ENCODE measurements at regions not wholly inside any gene's neighbourhood (a gene's known extent, or its start where the extent isn't known, plus 50 kb on each side); places are given as distances from the start of the nearest gene placed in this dataset.

GRCh38 chr15:69660114-69660513 lies 207.5 kb downstream of the RPLP1 start:
- no peaks in the 10 kb centered on the region for H3K9me3 ChIP-seq (ENCODE audit: control insufficient read depth, low read length)
- H3K4me3 ChIP-seq (ENCODE audit: extremely low read depth, insufficient read depth, low read length, poor library complexity, severe bottlenecking) = no peak overlapping the region
- no peaks in the 10 kb centered on the region for H3K36me3 ChIP-seq (ENCODE audit: control insufficient read depth, insufficient read depth, low read length)
- 89 to 94% methylated on average over 2 of the region's 2 CpGs for WGBS, 2 experiments (ENCODE audit: insufficient coverage in 2 of 2)
- no peak overlapping the region for H3K27ac ChIP-seq (ENCODE audit: low read depth, low read length, severe bottlenecking)
- H3K4me1 ChIP-seq (ENCODE audit: control insufficient read depth, insufficient read depth, low read length, poor library complexity, severe bottlenecking) = peaks cover under 1% of the 10 kb centered on the region

GRCh38 chr15:69660658-69661405 lies 208.2 kb downstream of the RPLP1 start:
- H3K27ac ChIP-seq (ENCODE audit: low read depth, low read length, severe bottlenecking) = no peak overlapping the region
- H3K9me3 ChIP-seq (ENCODE audit: control insufficient read depth, low read length) = no peaks in the 10 kb centered on the region
- H3K4me1 ChIP-seq (ENCODE audit: control insufficient read depth, insufficient read depth, low read length, poor library complexity, severe bottlenecking) = peaks cover 7% of the 10 kb centered on the region
- H3K4me3 ChIP-seq (ENCODE audit: extremely low read depth, insufficient read depth, low read length, poor library complexity, severe bottlenecking) = no peak overlapping the region
- 85 to 96% methylated on average over 5 to 7 of the region's 7 CpGs for WGBS, 2 experiments (ENCODE audit: insufficient coverage in 2 of 2)
- H3K36me3 ChIP-seq (ENCODE audit: control insufficient read depth, insufficient read depth, low read length) = no peaks in the 10 kb centered on the region

GRCh38 chr15:69661446-69661845 lies 208.8 kb downstream of the RPLP1 start:
- Histone ChIP-seq H3K36me3 (ENCODE audit: control insufficient read depth, insufficient read depth, low read length) (no peaks in the 10 kb centered on the region), H3K4me3 (ENCODE audit: extremely low read depth, insufficient read depth, low read length, poor library complexity, severe bottlenecking) (no peak overlapping the region), H3K27ac (ENCODE audit: low read depth, low read length, severe bottlenecking) (no peak overlapping the region), H3K4me1 (ENCODE audit: control insufficient read depth, insufficient read depth, low read length, poor library complexity, severe bottlenecking) (peaks cover 11% of the 10 kb centered on the region), H3K9me3 (ENCODE audit: control insufficient read depth, low read length) (no peaks in the 10 kb centered on the region)
- 86 to 94% methylated on average over 6 of the region's 6 CpGs for WGBS, 2 experiments (ENCODE audit: insufficient coverage in 2 of 2)

GRCh38 chr15:69661871-69662644 lies 209.4 kb downstream of the RPLP1 start:
- Histone ChIP-seq H3K9me3 (ENCODE audit: control insufficient read depth, low read length) (no peaks in the 10 kb centered on the region), H3K4me3 (ENCODE audit: extremely low read depth, insufficient read depth, low read length, poor library complexity, severe bottlenecking) (no peak overlapping the region), H3K4me1 (ENCODE audit: control insufficient read depth, insufficient read depth, low read length, poor library complexity, severe bottlenecking) (peaks cover 17% of the 10 kb centered on the region), H3K36me3 (ENCODE audit: control insufficient read depth, insufficient read depth, low read length) (no peaks in the 10 kb centered on the region), H3K27ac (ENCODE audit: low read depth, low read length, severe bottlenecking) (no peak overlapping the region)
- 81 to 85% methylated on average over 9 of the region's 9 CpGs for WGBS, 2 experiments (ENCODE audit: insufficient coverage in 2 of 2)

- Histone ChIP-seq H3K4me3 (ENCODE audit: extremely low read depth, insufficient read depth, low read length, poor library complexity, severe bottlenecking) (no peak overlapping the region), H3K9me3 (ENCODE audit: control insufficient read depth, low read length) (no peaks in the 10 kb centered on the region), H3K4me1 (ENCODE audit: control insufficient read depth, insufficient read depth, low read length, poor library complexity, severe bottlenecking) (peaks cover 17% of the 10 kb centered on the region), H3K36me3 (ENCODE audit: control insufficient read depth, insufficient read depth, low read length) (no peaks in the 10 kb centered on the region), H3K27ac (ENCODE audit: low read depth, low read length, severe bottlenecking) (no peak overlapping the region)
- WGBS, 2 experiments (ENCODE audit: insufficient coverage in 2 of 2) = 84 to 86% methylated on average over 4 of the region's 4 CpGs
These were observed 210.0 kb downstream of the RPLP1 start for GRCh38 chr15:69662645-69663000.

GRCh38 chr15:69663441-69663840 lies 210.8 kb downstream of the RPLP1 start:
- H3K9me3 ChIP-seq (ENCODE audit: control insufficient read depth, low read length) = no peaks in the 10 kb centered on the region
- no peak overlapping the region for H3K4me3 ChIP-seq (ENCODE audit: extremely low read depth, insufficient read depth, low read length, poor library complexity, severe bottlenecking)

GRCh38 chr15:69663982-69664381 lies 211.4 kb downstream of the RPLP1 start:
- WGBS, 2 experiments (ENCODE audit: insufficient coverage in 2 of 2) = 92% methylated on average over 2 to 3 of the region's 3 CpGs
- Histone ChIP-seq H3K4me3 (ENCODE audit: extremely low read depth, insufficient read depth, low read length, poor library complexity, severe bottlenecking) (no peak overlapping the region), H3K27ac (ENCODE audit: low read depth, low read length, severe bottlenecking) (no peak overlapping the region), H3K4me1 (ENCODE audit: control insufficient read depth, insufficient read depth, low read length, poor library complexity, severe bottlenecking) (peaks cover 17% of the 10 kb centered on the region), H3K9me3 (ENCODE audit: control insufficient read depth, low read length) (no peaks in the 10 kb centered on the region), H3K36me3 (ENCODE audit: control insufficient read depth, insufficient read depth, low read length) (no peaks in the 10 kb centered on the region)

More at GRCh38 chr15:69663441-69663840, 210.8 kb downstream of the RPLP1 start:
- H3K27ac ChIP-seq (ENCODE audit: low read depth, low read length, severe bottlenecking) = no peak overlapping the region
- H3K36me3 ChIP-seq (ENCODE audit: control insufficient read depth, insufficient read depth, low read length) = no peaks in the 10 kb centered on the region
- peaks cover 17% of the 10 kb centered on the region for H3K4me1 ChIP-seq (ENCODE audit: control insufficient read depth, insufficient read depth, low read length, poor library complexity, severe bottlenecking)

- H3K4me1 ChIP-seq (ENCODE audit: control insufficient read depth, insufficient read depth, low read length, poor library complexity, severe bottlenecking) = peaks cover 17% of the 10 kb centered on the region
- no peak overlapping the region for H3K4me3 ChIP-seq (ENCODE audit: extremely low read depth, insufficient read depth, low read length, poor library complexity, severe bottlenecking)
- no peaks in the 10 kb centered on the region for H3K36me3 ChIP-seq (ENCODE audit: control insufficient read depth, insufficient read depth, low read length)
- 88 to 89% methylated on average over 19 to 23 of the region's 28 CpGs for WGBS, 2 experiments (ENCODE audit: insufficient coverage in 2 of 2)
- no peaks in the 10 kb centered on the region for H3K9me3 ChIP-seq (ENCODE audit: control insufficient read depth, low read length)
- H3K27ac ChIP-seq (ENCODE audit: low read depth, low read length, severe bottlenecking) = no peak overlapping the region
These were observed 212.3 kb downstream of the RPLP1 start for GRCh38 chr15:69664572-69665571.

GRCh38 chr15:69665641-69666111 lies 213.1 kb downstream of the RPLP1 start:
- H3K4me1 ChIP-seq (ENCODE audit: control insufficient read depth, insufficient read depth, low read length, poor library complexity, severe bottlenecking) = peaks cover 17% of the 10 kb centered on the region
- WGBS, 2 experiments (ENCODE audit: insufficient coverage in 2 of 2) = 50 to 57% methylated on average over 6 of the region's 10 CpGs
- no peaks in the 10 kb centered on the region for H3K36me3 ChIP-seq (ENCODE audit: control insufficient read depth, insufficient read depth, low read length)
- no peak overlapping the region for H3K27ac ChIP-seq (ENCODE audit: low read depth, low read length, severe bottlenecking)
- H3K4me3 ChIP-seq (ENCODE audit: extremely low read depth, insufficient read depth, low read length, poor library complexity, severe bottlenecking) = no peak overlapping the region
- H3K9me3 ChIP-seq (ENCODE audit: control insufficient read depth, low read length) = no peaks in the 10 kb centered on the region

GRCh38 chr15:69666441-69666882 lies 213.8 kb downstream of the RPLP1 start:
- 84 to 90% methylated on average over 3 to 7 of the region's 10 CpGs for WGBS, 2 experiments (ENCODE audit: insufficient coverage in 2 of 2)
- Histone ChIP-seq H3K27ac (ENCODE audit: low read depth, low read length, severe bottlenecking) (no peak overlapping the region), H3K4me1 (ENCODE audit: control insufficient read depth, insufficient read depth, low read length, poor library complexity, severe bottlenecking) (peaks cover 17% of the 10 kb centered on the region), H3K4me3 (ENCODE audit: extremely low read depth, insufficient read depth, low read length, poor library complexity, severe bottlenecking) (no peak overlapping the region), H3K36me3 (ENCODE audit: control insufficient read depth, insufficient read depth, low read length) (no peaks in the 10 kb centered on the region), H3K9me3 (ENCODE audit: control insufficient read depth, low read length) (no peaks in the 10 kb centered on the region)
